Neural progenitor cell (in vitro differentiated cells): ENCODE measurements at regions not wholly inside any gene's neighbourhood (a gene's known extent, or its start where the extent isn't known, plus 50 kb on each side); places are given as distances from the start of the nearest gene placed in this dataset.

Source experiments
- CTCF ChIP-seq: fragments of 200-600 bp; sonication (generic); IDR thresholded peaks from 2 replicates; pipeline ENCODE4 v1.5.1; 2017; ENCODE audit warnings: antibody characterized with exemption, mild to moderate bottlenecking
- EZH2 ChIP-seq: fragments of 200-600 bp; sonication (generic); IDR thresholded peaks from 2 replicates; pipeline ENCODE4 v1.6.1; 2017; ENCODE audit warnings: antibody characterized with exemption, mild to moderate bottlenecking, moderate library complexity
- EZH2phosphoT487 ChIP-seq: fragments of 200-600 bp; sonication (generic); IDR thresholded peaks from 2 replicates; pipeline ENCODE4 v1.6.1; 2017; ENCODE audit warnings: antibody characterized with exemption

- TF ChIP-seq CTCF (no peak), EZH2 (no peak), EZH2phosphoT487 (no peak)
Observed at GRCh38 chr1:69313118-69313517, 254.6 kb upstream of the LRRC7 start.
